GM19468 (cell line): ENCODE measurements at regions not wholly inside any gene's neighbourhood (a gene's known extent, or its start where the extent isn't known, plus 50 kb on each side); places are given as distances from the start of the nearest gene placed in this dataset.

Experiments
- ATAC-seq: cut with Tn5 transposase; IDR thresholded peaks from one replicate; pipeline ENCODE4 v1.9.1; 2021; ENCODE audit warnings: mild to moderate bottlenecking, moderate library complexity, moderate number of reproducible peaks; ENCODE audit not compliant: unreplicated experiment; ENCODE audit errors: extremely low read depth

- ATAC-seq: no peak
Measured at GRCh38 chr2:120659275-120659977, 76.2 kb upstream of the GLI2 start.

- no peak for ATAC-seq
Measured at GRCh38 chr2:120660056-120660694, 75.5 kb upstream of the GLI2 start.

- ATAC-seq: no peak
Measured at GRCh38 chr2:120660771-120661459, 74.8 kb upstream of the GLI2 start.

- no peak for ATAC-seq
Measured at GRCh38 chr2:120661551-120661950, 74.1 kb upstream of the GLI2 start.

GRCh38 chr2:120662046-120662445, 73.6 kb upstream of the GLI2 start:
- no peak for ATAC-seq

- no peak for ATAC-seq
Measured at GRCh38 chr2:120662746-120663145, 72.9 kb upstream of the GLI2 start.

GRCh38 chr2:120666433-120666832, 69.2 kb upstream of the GLI2 start:
- ATAC-seq: no peak

- ATAC-seq: no peak
Measured at GRCh38 chr2:120667981-120668380, 67.7 kb upstream of the GLI2 start.

GRCh38 chr2:120669121-120669952, 66.3 kb upstream of the GLI2 start:
- ATAC-seq: no peak

GRCh38 chr2:120669971-120670370, 65.7 kb upstream of the GLI2 start:
- ATAC-seq: no peak

GRCh38 chr2:120670371-120670770, 65.3 kb upstream of the GLI2 start:
- ATAC-seq: no peak

GRCh38 chr2:120670771-120671480, 64.7 kb upstream of the GLI2 start:
- ATAC-seq: no peak

- ATAC-seq: no peak
Measured at GRCh38 chr2:120672526-120673204, 63.0 kb upstream of the GLI2 start.

- no peak for ATAC-seq
Measured at GRCh38 chr2:120673205-120673550, 62.5 kb upstream of the GLI2 start.

GRCh38 chr2:120673571-120674061, 62.1 kb upstream of the GLI2 start:
- ATAC-seq: no peak

- no peak for ATAC-seq
Measured at GRCh38 chr2:120674246-120675170, 61.2 kb upstream of the GLI2 start.

GRCh38 chr2:120675460-120676130, 60.1 kb upstream of the GLI2 start:
- no peak for ATAC-seq

- ATAC-seq: no peak
Measured at GRCh38 chr2:120677221-120677620, 58.4 kb upstream of the GLI2 start.
